Neural progenitor cell (in vitro differentiated cells): ENCODE measurements at regions not wholly inside any gene's neighbourhood (a gene's known extent, or its start where the extent isn't known, plus 50 kb on each side); places are given as distances from the start of the nearest gene placed in this dataset.

Experiments
- CTCF ChIP-seq: fragments of 200-600 bp; sonication (generic); IDR thresholded peaks from 2 replicates; pipeline ENCODE4 v1.5.1; 2017; ENCODE audit warnings: antibody characterized with exemption, mild to moderate bottlenecking
- EZH2phosphoT487 ChIP-seq: fragments of 200-600 bp; sonication (generic); IDR thresholded peaks from 2 replicates; pipeline ENCODE4 v1.6.1; 2017; ENCODE audit warnings: antibody characterized with exemption

DNA sequence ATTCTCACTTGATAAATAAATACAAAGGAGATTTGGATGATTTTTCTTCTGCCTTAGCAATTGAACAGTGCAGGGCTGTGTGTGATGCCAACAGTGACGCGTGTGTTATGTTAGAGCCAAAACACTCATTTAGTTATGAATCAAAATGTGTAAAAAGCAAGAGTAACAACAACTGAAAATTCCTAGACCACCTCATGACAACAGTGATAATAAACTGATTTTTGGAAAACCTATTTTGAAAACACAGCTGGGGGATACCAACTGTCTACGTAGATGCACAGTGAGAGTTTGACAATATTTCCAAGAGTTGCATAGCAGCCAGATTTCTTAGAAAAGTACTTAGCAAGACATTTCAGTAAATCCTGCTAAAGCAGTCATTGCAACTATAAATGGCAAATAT, 323.9 kb downstream of the GALR1 start:
- no peak for TF ChIP-seq CTCF
- no peak for TF ChIP-seq EZH2phosphoT487
